DOHH2 (cell line): ENCODE measurements at regions not wholly inside any gene's neighbourhood (a gene's known extent, or its start where the extent isn't known, plus 50 kb on each side); places are given as distances from the start of the nearest gene placed in this dataset.

Source experiments
- H3F3A ChIP-seq: fragments of 200-600 bp; sonication (generic), shearing (Covaris generic); 2 replicates; pipeline ENCODE4 v1.6.0; 2016; ENCODE audit warnings: antibody characterized with exemption, mild to moderate bottlenecking; ENCODE audit not compliant: control insufficient read depth, insufficient read depth
- H3K27ac ChIP-seq: fragments of 200-600 bp; sonication (generic); 2 replicates; pipeline ENCODE4 v1.5.1; 2014; ENCODE audit warnings: low read depth, mild to moderate bottlenecking, low read length, moderate library complexity
- H3K27me3 ChIP-seq: fragments of 200-600 bp; sonication (generic); 2 replicates; pipeline ENCODE4 v1.6.1; 2014; ENCODE audit warnings: mild to moderate bottlenecking, low read length, mixed read lengths; ENCODE audit not compliant: control insufficient read depth
- H3K36me3 ChIP-seq: fragments of 200-600 bp; sonication (generic); 2 replicates; pipeline ENCODE4 v1.6.1; 2014; ENCODE audit warnings: mild to moderate bottlenecking, low read length, moderate library complexity, mixed read lengths; ENCODE audit not compliant: control insufficient read depth
- H3K4me1 ChIP-seq: fragments of 200-600 bp; sonication (generic); 2 replicates; pipeline ENCODE4 v1.6.1; 2014; ENCODE audit warnings: mild to moderate bottlenecking, low read length, mixed read lengths; ENCODE audit not compliant: control insufficient read depth
- H3K4me2 ChIP-seq: fragments of 200-600 bp; sonication (generic); 2 replicates; pipeline ENCODE4 v1.6.0; 2014; ENCODE audit warnings: mild to moderate bottlenecking, low read length, moderate library complexity
- H3K4me3 ChIP-seq: fragments of 200-600 bp; sonication (generic); 2 replicates; pipeline ENCODE4 v1.5.1; 2014; ENCODE audit warnings: mild to moderate bottlenecking, low read length, mixed read lengths
- H3K79me2 ChIP-seq: fragments of 200-600 bp; sonication (generic); 2 replicates; pipeline ENCODE4 v1.6.1; 2014; ENCODE audit warnings: mild to moderate bottlenecking, low read length, mixed read lengths; ENCODE audit not compliant: control insufficient read depth
- H3K9me2 ChIP-seq: fragments of 200-600 bp; sonication (generic); replicated peaks from 2 replicates; pipeline ENCODE4 v1.6.1; 2014; ENCODE audit warnings: mild to moderate bottlenecking, low read length, mixed read lengths; ENCODE audit not compliant: control insufficient read depth
- H3K9me3 ChIP-seq: fragments of 200-600 bp; sonication (generic); 2 replicates; pipeline ENCODE4 v1.6.1; 2014; ENCODE audit warnings: antibody characterized with exemption, low read length, mixed read lengths; ENCODE audit not compliant: control insufficient read depth, insufficient read depth
- H4K20me1 ChIP-seq: fragments of 200-600 bp; sonication (generic); 2 replicates; pipeline ENCODE4 v1.6.0; 2014; ENCODE audit warnings: low read depth, mild to moderate bottlenecking, antibody characterized with exemption, low read length, moderate library complexity; ENCODE audit not compliant: control insufficient read depth, insufficient read depth
- CTCF ChIP-seq: fragments of 200-600 bp; sonication (generic); IDR thresholded peaks from one replicate; pipeline ENCODE4 v1.5.1; 2014; ENCODE audit warnings: antibody characterized with exemption, mild to moderate bottlenecking, low read depth, low read length; ENCODE audit not compliant: poor library complexity, severe bottlenecking
- EZH2phosphoT487 ChIP-seq: fragments of 200-600 bp; sonication (generic); IDR thresholded peaks from 2 replicates; pipeline ENCODE4 v1.6.1; 2017; ENCODE audit warnings: borderline replicate concordance, mild to moderate bottlenecking, antibody characterized with exemption, low read length, moderate library complexity, mixed read lengths

- Histone ChIP-seq H4K20me1 (no peaks in the 10 kb centered on the region), H3K4me1 (no peaks in the 10 kb centered on the region), H3K27ac (no peak overlapping the region), H3K27me3 (no peaks in the 10 kb centered on the region), H3K9me3 (no peaks in the 10 kb centered on the region), H3K36me3 (no peaks in the 10 kb centered on the region), H3K4me3 (no peak overlapping the region), H3K4me2 (no peak overlapping the region), H3F3A (no peaks in the 10 kb centered on the region), H3K9me2 (no peaks in the 10 kb centered on the region), H3K79me2 (no peaks in the 10 kb centered on the region)
- TF ChIP-seq CTCF, result no peak
- TF ChIP-seq EZH2phosphoT487, result no peak
These were observed 227.3 kb downstream of the HS3ST3A1 start for GRCh38 chr17:13374203-13375143.

- Histone ChIP-seq H3K9me2 (no peaks in the 10 kb centered on the region), H3F3A (no peaks in the 10 kb centered on the region), H3K4me2 (no peak overlapping the region), H3K4me3 (no peak overlapping the region), H3K9me3 (no peaks in the 10 kb centered on the region), H3K79me2 (no peaks in the 10 kb centered on the region), H3K4me1 (no peaks in the 10 kb centered on the region), H4K20me1 (no peaks in the 10 kb centered on the region), H3K27me3 (no peaks in the 10 kb centered on the region), H3K27ac (no peak overlapping the region), H3K36me3 (no peaks in the 10 kb centered on the region)
- TF ChIP-seq EZH2phosphoT487 (no peak), CTCF (no peak)
These were observed 229.3 kb downstream of the HS3ST3A1 start for GRCh38 chr17:13372432-13372831.

- H3K79me2 ChIP-seq, result no peaks in the 10 kb centered on the region
- no peaks in the 10 kb centered on the region for H4K20me1 ChIP-seq
- H3K36me3 ChIP-seq, result no peaks in the 10 kb centered on the region
- no peak overlapping the region for H3K4me2 ChIP-seq
- H3K4me1 ChIP-seq, result no peaks in the 10 kb centered on the region
- no peak overlapping the region for H3K27ac ChIP-seq
- H3F3A ChIP-seq, result no peaks in the 10 kb centered on the region
- H3K9me2 ChIP-seq, result no peaks in the 10 kb centered on the region
- H3K4me3 ChIP-seq, result no peak overlapping the region
- H3K27me3 ChIP-seq, result no peaks in the 10 kb centered on the region
- H3K9me3 ChIP-seq, result no peaks in the 10 kb centered on the region
- TF ChIP-seq EZH2phosphoT487 (no peak), CTCF (no peak)
These were observed 234.6 kb downstream of the HS3ST3A1 start for GRCh38 chr17:13367154-13367553.
